ENCODE measurements at regions not wholly inside any gene's neighbourhood (a gene's known extent, or its start where the extent isn't known, plus 50 kb on each side); places are given as distances from the start of the nearest gene placed in this dataset.

- no peaks in the 10 kb centered on the region for H3K36me3 ChIP-seq
- TF ChIP-seq CTCF (IDR thresholded peaks at IDR 0.05; ENCODE audit: low read depth, low read length) = no peak
- H3K4me3 ChIP-seq (ENCODE audit: low read depth, low read length) = no peak overlapping the region
- H3K27ac ChIP-seq = no peak overlapping the region
- H3K27me3 ChIP-seq (ENCODE audit: insufficient read depth, low read depth, severe bottlenecking) = peaks cover 95% of the 10 kb centered on the region
- DNase-seq = no peak
- no peaks in the 10 kb centered on the region for H3K9me3 ChIP-seq (ENCODE audit: severe bottlenecking)
Observed at GRCh38 chr18:45353530-45353929, 261.7 kb upstream of the SLC14A2 start.

- Histone ChIP-seq H3K27ac (no peak overlapping the region), H3K36me3 (no peaks in the 10 kb centered on the region), H3K27me3 (ENCODE audit: insufficient read depth, low read depth, severe bottlenecking) (peaks cover 94% of the 10 kb centered on the region), H3K9me3 (ENCODE audit: severe bottlenecking) (no peaks in the 10 kb centered on the region), H3K4me3 (ENCODE audit: low read depth, low read length) (no peak overlapping the region)
- no peak for DNase-seq
- TF ChIP-seq CTCF (IDR thresholded peaks at IDR 0.05; ENCODE audit: low read depth, low read length) = no peak
Observed at GRCh38 chr18:45355944-45356520, 259.2 kb upstream of the SLC14A2 start.

- no peaks in the 10 kb centered on the region for H3K9me3 ChIP-seq (ENCODE audit: severe bottlenecking)
- no peak for TF ChIP-seq CTCF (IDR thresholded peaks at IDR 0.05; ENCODE audit: low read depth, low read length)
- DNase-seq = no peak
- no peak overlapping the region for H3K4me3 ChIP-seq (ENCODE audit: low read depth, low read length)
- H3K27ac ChIP-seq = no peak overlapping the region
- H3K36me3 ChIP-seq = no peaks in the 10 kb centered on the region
- peaks cover 95% of the 10 kb centered on the region for H3K27me3 ChIP-seq (ENCODE audit: insufficient read depth, low read depth, severe bottlenecking)
Observed at GRCh38 chr18:45357686-45358470, 257.4 kb upstream of the SLC14A2 start.

GRCh38 chr18:45359275-45360009 is 255.8 kb upstream of the SLC14A2 start:
- H3K9me3 ChIP-seq (ENCODE audit: severe bottlenecking) = no peaks in the 10 kb centered on the region
- peaks cover 96% of the 10 kb centered on the region for H3K27me3 ChIP-seq (ENCODE audit: insufficient read depth, low read depth, severe bottlenecking)
- H3K4me3 ChIP-seq (ENCODE audit: low read depth, low read length) = no peak overlapping the region
- TF ChIP-seq CTCF (IDR thresholded peaks at IDR 0.05; ENCODE audit: low read depth, low read length) = no peak
- no peaks in the 10 kb centered on the region for H3K36me3 ChIP-seq
- no peak for DNase-seq
- no peak overlapping the region for H3K27ac ChIP-seq

GRCh38 chr18:45361125-45361851 is 254.0 kb upstream of the SLC14A2 start:
- Histone ChIP-seq H3K9me3 (ENCODE audit: severe bottlenecking) (no peaks in the 10 kb centered on the region), H3K4me3 (ENCODE audit: low read depth, low read length) (no peak overlapping the region), H3K36me3 (no peaks in the 10 kb centered on the region), H3K27me3 (ENCODE audit: insufficient read depth, low read depth, severe bottlenecking) (peaks cover 90% of the 10 kb centered on the region), H3K27ac (no peak overlapping the region)
- TF ChIP-seq CTCF (IDR thresholded peaks at IDR 0.05; ENCODE audit: low read depth, low read length) = no peak
- DNase-seq = no peak

All from WERI-Rb-1 (cell line).